ENCODE measurements at regions not wholly inside any gene's neighbourhood (a gene's known extent, or its start where the extent isn't known, plus 50 kb on each side); places are given as distances from the start of the nearest gene placed in this dataset.

- TF ChIP-seq POLR2A (IDR thresholded peaks at IDR 0.05) = no peak
- TF ChIP-seq CTCF (IDR thresholded peaks at IDR 0.05) = no peak
- Histone ChIP-seq H3K4me1 (no peaks in the 10 kb centered on the region), H3K27ac (no peak overlapping the region), H3K36me3 (no peaks in the 10 kb centered on the region), H3K9me3 (peaks cover 0 to 9% (median 0%) of the 10 kb centered on the region in 12 donors), H3K27me3 (no peaks in the 10 kb centered on the region), H3K4me3 (no peak overlapping the region)
- WGBS, 4 donors = 57 to 72% (median 66%) methylated on average over 4 of the region's 4 CpGs
- ATAC-seq = no peak
- intact Hi-C loops (cut with DNase I) = no loop called here
- DNase-seq = no peak
Observed at GRCh38 chrX:124862301-124862700, 457.4 kb upstream of the TEX13C start.

DNA sequence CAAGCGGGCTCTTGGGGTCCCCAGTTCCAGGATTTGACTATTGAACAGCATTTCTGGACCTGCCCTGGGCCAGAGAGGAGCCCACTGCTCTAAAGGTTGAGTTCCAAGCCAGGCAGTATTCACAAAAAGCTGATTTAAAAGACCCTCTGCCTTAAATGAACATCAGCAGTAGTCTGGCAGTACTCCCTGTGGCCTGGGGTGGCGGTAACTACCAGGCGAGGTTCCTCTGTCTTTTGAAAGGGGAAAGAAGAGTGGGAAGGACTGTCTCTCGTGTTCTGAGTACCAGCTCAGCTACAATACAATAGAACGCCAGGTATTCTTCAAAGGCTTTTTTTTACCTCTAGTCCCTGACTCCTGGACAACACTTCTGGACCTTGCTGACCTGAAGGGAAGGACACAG lies 456.4 kb upstream of the TEX13C start:
- ATAC-seq = no peak
- Histone ChIP-seq H3K9me3 (peaks cover 0 to 19% (median 0%) of the 10 kb centered on the region in 12 donors), H3K36me3 (no peaks in the 10 kb centered on the region), H3K4me3 (no peak overlapping the region), H3K27ac (no peak overlapping the region), H3K4me1 (no peaks in the 10 kb centered on the region), H3K27me3 (no peaks in the 10 kb centered on the region)
- 42 to 62% (median 51%) methylated on average over 5 of the region's 5 CpGs for WGBS, 4 donors
- DNase-seq = no peak
- TF ChIP-seq POLR2A (IDR thresholded peaks at IDR 0.05) = no peak
- TF ChIP-seq CTCF (IDR thresholded peaks at IDR 0.05) = no peak
- intact Hi-C loops (cut with DNase I) = no loop called here

- DNase-seq (no peak), ATAC-seq (no peak)
- Histone ChIP-seq H3K9me3 (no peaks in the 10 kb centered on the region), H3K4me1 (no peaks in the 10 kb centered on the region), H3K36me3 (no peaks in the 10 kb centered on the region), H3K27me3 (no peaks in the 10 kb centered on the region), H3K4me3 (no peak overlapping the region), H3K27ac (no peak overlapping the region)
- TF ChIP-seq POLR2A (IDR thresholded peaks at IDR 0.05) (no peak), CTCF (IDR thresholded peaks at IDR 0.05) (no peak)
- intact Hi-C loops (cut with DNase I) = no loop called here
- WGBS, 4 donors = 17 to 30% (median 26%) methylated on average over 1 of the region's 1 CpG
Observed at GRCh38 chrX:124887572-124887971, 432.1 kb upstream of the TEX13C start.

- H3K27me3 ChIP-seq = no peaks in the 10 kb centered on the region
- no peak overlapping the region for H3K27ac ChIP-seq
- no peak overlapping the region for H3K4me3 ChIP-seq
- intact Hi-C loops (cut with DNase I) = no loop called here
- ATAC-seq (no peak), DNase-seq (no peak)
- no peak for TF ChIP-seq CTCF (IDR thresholded peaks at IDR 0.05)
- no peak for TF ChIP-seq POLR2A (IDR thresholded peaks at IDR 0.05)
- no peaks in the 10 kb centered on the region for H3K9me3 ChIP-seq
- H3K4me1 ChIP-seq = no peaks in the 10 kb centered on the region
- 57 to 74% (median 60%) methylated on average over 4 of the region's 4 CpGs for WGBS, 4 donors
- no peaks in the 10 kb centered on the region for H3K36me3 ChIP-seq
Observed at GRCh38 chrX:124895947-124896346, 423.7 kb upstream of the TEX13C start.

Data from heart left ventricle (tissue), 16 donors.